Natural killer cell (primary cell): ENCODE measurements at regions not wholly inside any gene's neighbourhood (a gene's known extent, or its start where the extent isn't known, plus 50 kb on each side); places are given as distances from the start of the nearest gene placed in this dataset.
A peak's percentile ranks its signal among the peaks of the same experiment; 100 is the strongest.

Experiments
- ATAC-seq, 3 donors: fragments of 150-1000 bp in 2 of 3; fragments of 200-7000 bp in 1 of 3; cut with Tn5 transposase; 1 replicate in 1 of 3; 2 replicates in 2 of 3; pipeline ENCODE4 v1.10.0; 2021; ENCODE audit warnings: mild to moderate bottlenecking in 2 of 3, moderate library complexity in 2 of 3
- DNase-seq, 2 donors: peaks; one replicate each; pipeline versions ENCODE4 v3.0.0 to v3.0.0-alpha.2; 2013 to 2021; ENCODE audit warnings: mixed read lengths in 1 of 2
- H3K27ac ChIP-seq: one replicate; pipeline ENCODE4 v1.5.1; 2013; ENCODE audit warnings: mild to moderate bottlenecking, low read length
- H3K27me3 ChIP-seq: one replicate; pipeline ENCODE4 v1.6.1; 2013; ENCODE audit warnings: low read length; ENCODE audit not compliant: control insufficient read depth, insufficient read depth
- H3K36me3 ChIP-seq: one replicate; pipeline ENCODE4 v1.6.1; 2013; ENCODE audit warnings: low read length; ENCODE audit not compliant: control insufficient read depth, insufficient read depth
- H3K4me1 ChIP-seq: one replicate; pipeline ENCODE4 v1.6.1; 2013; ENCODE audit warnings: low read length; ENCODE audit not compliant: control insufficient read depth, insufficient read depth
- H3K4me3 ChIP-seq: one replicate; pipeline ENCODE4 v1.5.1; 2013; ENCODE audit warnings: low read length
- H3K9me3 ChIP-seq: one replicate; pipeline ENCODE4 v1.6.1; 2013; ENCODE audit warnings: low read length; ENCODE audit not compliant: control insufficient read depth, insufficient read depth
- H3K27ac Mint-ChIP-seq, 2 donors: one replicate each; pipeline ENCODE4 v1.8.0; 2022; ENCODE audit warnings: mild to moderate bottlenecking in 2 of 2, mixed read lengths in 2 of 2, moderate library complexity in 1 of 2
- H3K27me3 Mint-ChIP-seq, 2 donors: one replicate each; pipeline ENCODE4 v1.8.0; 2022; ENCODE audit warnings: low read depth in 2 of 2, mixed read lengths in 2 of 2
- H3K36me3 Mint-ChIP-seq: one replicate; pipeline ENCODE4 v1.8.0; 2022; ENCODE audit warnings: mixed read lengths
- H3K4me1 Mint-ChIP-seq, 2 donors: one replicate each; pipeline ENCODE4 v1.8.0; 2022; ENCODE audit warnings: mixed read lengths in 2 of 2
- H3K4me3 Mint-ChIP-seq: one replicate; pipeline ENCODE4 v1.8.0; 2022; ENCODE audit warnings: mild to moderate bottlenecking, moderate library complexity, mixed read lengths
- H3K9me3 Mint-ChIP-seq, 2 donors: one replicate each; pipeline ENCODE4 v1.8.0; 2022; ENCODE audit warnings: mixed read lengths in 2 of 2
- CTCF ChIP-seq: fragments of 200-600 bp; IDR thresholded peaks from one replicate; pipeline ENCODE4 v1.8.0; 2022; ENCODE audit warnings: antibody characterized with exemption
- WGBS: methylation state at CpG from one replicate; pipeline ENCODE4 v1.1.7; 2013; ENCODE audit warnings: missing lambda C conversion rate; ENCODE audit not compliant: insufficient coverage; 5-methylcytosine and 5-hydroxymethylcytosine counted together
- intact Hi-C: fragments of 100-400 bp; cut with micrococcal nuclease; formaldehyde crosslinking; loops from one replicate; pipeline ENCODE4 v1.14.2; 2022

- no peak for DNase-seq
- Histone ChIP-seq H3K9me3 (no peaks in the 10 kb centered on the region), H3K4me1 (no peaks in the 10 kb centered on the region), H3K4me3 (no peak overlapping the region), H3K36me3 (no peaks in the 10 kb centered on the region), H3K27me3 (peaks cover 2% of the 10 kb centered on the region), H3K27ac (no peak overlapping the region)
- no peak for TF ChIP-seq CTCF
- H3K4me1 Mint-ChIP-seq, result peaks cover 0 to 20% of the 10 kb centered on the region in 2 donors
- peak overlapping the region; percentile 21 for H3K4me3 Mint-ChIP-seq
- H3K9me3 Mint-ChIP-seq, result no peaks in the 10 kb centered on the region
- intact Hi-C loops, result no loop called here
- no peaks in the 10 kb centered on the region for H3K36me3 Mint-ChIP-seq
- no peak for ATAC-seq
- peaks cover 0 to 2% of the 10 kb centered on the region in 2 donors for H3K27me3 Mint-ChIP-seq
- 81% methylated on average over 10 of the region's 10 CpGs for WGBS
- H3K27ac Mint-ChIP-seq, result no peak overlapping the region
Observed at GRCh38 chr3:17972959-17973906, 230.8 kb upstream of the TBC1D5 start.

GRCh38 chr3:17972476-17972875 lies 230.0 kb upstream of the TBC1D5 start:
- Histone ChIP-seq H3K36me3 (no peaks in the 10 kb centered on the region), H3K4me3 (no peak overlapping the region), H3K9me3 (no peaks in the 10 kb centered on the region), H3K4me1 (no peaks in the 10 kb centered on the region), H3K27ac (no peak overlapping the region), H3K27me3 (peaks cover 2% of the 10 kb centered on the region)
- H3K4me3 Mint-ChIP-seq, result peak overlapping the region; percentile 21
- intact Hi-C loops, result no loop called here
- no CpG with 5 or more reads among the region's 1 CpG for WGBS
- H3K27me3 Mint-ChIP-seq, result peaks cover under 1 to 7% of the 10 kb centered on the region in 2 donors
- no peak for ATAC-seq
- no peak overlapping the region for H3K27ac Mint-ChIP-seq
- no peaks in the 10 kb centered on the region for H3K9me3 Mint-ChIP-seq
- TF ChIP-seq CTCF, result no peak
- H3K4me1 Mint-ChIP-seq, result peaks cover 0 to 20% of the 10 kb centered on the region in 2 donors
- no peaks in the 10 kb centered on the region for H3K36me3 Mint-ChIP-seq
- no peak for DNase-seq

DNA sequence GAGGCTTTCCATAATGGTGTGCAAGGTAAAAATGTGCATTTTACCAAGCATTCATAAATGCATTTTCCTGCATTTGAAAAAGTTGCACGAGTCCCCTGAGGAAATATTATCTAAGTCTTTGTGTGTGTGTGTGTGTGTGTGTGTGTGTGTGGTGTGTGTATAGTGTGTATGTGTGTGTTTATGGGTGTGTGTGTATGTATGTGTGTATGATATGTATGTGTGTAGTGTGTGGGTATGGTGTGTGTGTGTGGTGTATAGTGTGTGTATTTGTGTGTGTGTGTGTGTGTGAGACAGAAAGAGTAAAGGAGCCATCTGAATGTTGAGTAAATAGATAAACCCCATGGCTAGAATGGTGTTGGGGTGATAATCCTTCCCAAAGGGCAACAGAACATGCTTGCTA lies 229.6 kb upstream of the TBC1D5 start:
- intact Hi-C loops, result no loop called here
- no peak overlapping the region for H3K4me3 ChIP-seq
- no peaks in the 10 kb centered on the region for H3K9me3 Mint-ChIP-seq

More for the DNA sequence above, 229.6 kb upstream of the TBC1D5 start:
- 73% methylated on average over 1 of the region's 1 CpG for WGBS
- Histone ChIP-seq H3K36me3 (no peaks in the 10 kb centered on the region), H3K4me1 (no peaks in the 10 kb centered on the region), H3K9me3 (no peaks in the 10 kb centered on the region), H3K27me3 (peaks cover 2% of the 10 kb centered on the region), H3K27ac (no peak overlapping the region)
- TF ChIP-seq CTCF, result no peak
- H3K4me3 Mint-ChIP-seq, result no peak overlapping the region
- DNase-seq (no peak), ATAC-seq (no peak)
- H3K27me3 Mint-ChIP-seq, result peaks cover 3 to 7% of the 10 kb centered on the region in 2 donors
- H3K27ac Mint-ChIP-seq, result no peak overlapping the region
- H3K4me1 Mint-ChIP-seq, result peaks cover 0 to 20% of the 10 kb centered on the region in 2 donors
- no peaks in the 10 kb centered on the region for H3K36me3 Mint-ChIP-seq
